ENCODE measurements at regions not wholly inside any gene's neighbourhood (a gene's known extent, or its start where the extent isn't known, plus 50 kb on each side); places are given as distances from the start of the nearest gene placed in this dataset.
A peak's percentile ranks its signal among the peaks of the same experiment; 100 is the strongest.

- DNase-seq (ENCODE audit: low read depth in 2 of 2): peak; percentile 16 to 22
Observed at GRCh38 chr13:73465617-73465971, 406.8 kb downstream of the KLF5 start.

GRCh38 chr13:73464758-73465616 is 406.2 kb downstream of the KLF5 start:
- DNase-seq (ENCODE audit: low read depth in 2 of 2): no peak

- no peak for DNase-seq (ENCODE audit: low read depth in 2 of 2)
Observed at GRCh38 chr13:73462241-73462640, 403.4 kb downstream of the KLF5 start.

- no peak for DNase-seq (ENCODE audit: low read depth in 2 of 2)
Observed at GRCh38 chr13:73451221-73452029, 392.6 kb downstream of the KLF5 start.

GRCh38 chr13:73450583-73450982 is 391.8 kb downstream of the KLF5 start:
- no peak for DNase-seq (ENCODE audit: low read depth in 2 of 2)

- DNase-seq (ENCODE audit: low read depth in 2 of 2): no peak
Observed at GRCh38 chr13:73449252-73449651, 390.4 kb downstream of the KLF5 start.

GRCh38 chr13:73440296-73440895 is 381.6 kb downstream of the KLF5 start:
- DNase-seq (ENCODE audit: low read depth in 2 of 2): no peak

- DNase-seq (ENCODE audit: low read depth in 2 of 2): no peak
Observed at GRCh38 chr13:73433890-73434289, 375.1 kb downstream of the KLF5 start.

- no peak for DNase-seq (ENCODE audit: low read depth in 2 of 2)
Observed at GRCh38 chr13:73433458-73433857, 374.7 kb downstream of the KLF5 start.

GRCh38 chr13:73429701-73430100 is 370.9 kb downstream of the KLF5 start:
- DNase-seq (ENCODE audit: low read depth in 2 of 2): no peak

- DNase-seq (ENCODE audit: low read depth in 2 of 2): no peak
Observed at GRCh38 chr13:73428706-73429105, 369.9 kb downstream of the KLF5 start.

- no peak for DNase-seq (ENCODE audit: low read depth in 2 of 2)
Observed at GRCh38 chr13:73428137-73428536, 369.3 kb downstream of the KLF5 start.

- no peak for DNase-seq (ENCODE audit: low read depth in 2 of 2)
Observed at GRCh38 chr13:73422973-73423372, 364.2 kb downstream of the KLF5 start.

- no peak for DNase-seq (ENCODE audit: low read depth in 2 of 2)
Observed at GRCh38 chr13:73421310-73421912, 362.6 kb downstream of the KLF5 start.

- DNase-seq (ENCODE audit: low read depth in 2 of 2): no peak
Observed at GRCh38 chr13:73419186-73419585, 360.4 kb downstream of the KLF5 start.

GRCh38 chr13:73417012-73417615 is 358.3 kb downstream of the KLF5 start:
- DNase-seq (ENCODE audit: low read depth in 2 of 2): no peak

GRCh38 chr13:73416093-73416492 is 357.3 kb downstream of the KLF5 start:
- DNase-seq (ENCODE audit: low read depth in 2 of 2): no peak

- no peak for DNase-seq (ENCODE audit: low read depth in 2 of 2)
Observed at GRCh38 chr13:73413656-73414055, 354.9 kb downstream of the KLF5 start.

- DNase-seq (ENCODE audit: low read depth in 2 of 2): no peak
Observed at GRCh38 chr13:73412933-73413332, 354.1 kb downstream of the KLF5 start.

GRCh38 chr13:73411067-73411809 is 352.4 kb downstream of the KLF5 start:
- DNase-seq (ENCODE audit: low read depth in 2 of 2): no peak

- no peak for DNase-seq (ENCODE audit: low read depth in 2 of 2)
Observed at GRCh38 chr13:73406454-73406853, 347.6 kb downstream of the KLF5 start.
